Keratinocyte (primary cell): ENCODE measurements at regions not wholly inside any gene's neighbourhood (a gene's known extent, or its start where the extent isn't known, plus 50 kb on each side); places are given as distances from the start of the nearest gene placed in this dataset.

Source experiments
- DNase-seq: peaks from one replicate; pipeline ENCODE4 v3.0.0-alpha.2; 2011; ENCODE audit warnings: low read depth, missing footprints, low spot score
- FAIRE-seq: peaks from 2 replicates; lab custom pipeline; 2011; peaks lifted over from hg19 to GRCh38; lab: Jason Lieb, UNC
- H2AFZ ChIP-seq: 2 replicates; pipeline ENCODE4 v1.6.0; 2012; ENCODE audit warnings: low read length, control low read depth, inconsistent platforms; ENCODE audit not compliant: control insufficient read depth
- H3K27ac ChIP-seq: 2 replicates; pipeline ENCODE4 v1.5.1; 2011; ENCODE audit warnings: low read length; ENCODE audit not compliant: control insufficient read depth, insufficient read depth
- H3K27me3 ChIP-seq: 3 replicates; pipeline ENCODE4 v1.6.0; 2011; ENCODE audit warnings: low read length; ENCODE audit not compliant: control insufficient read depth, insufficient read depth; ENCODE audit errors: extremely low read depth
- H3K36me3 ChIP-seq, 2 experiments: 2 replicates in 1 of 2; 3 replicates in 1 of 2; pipeline ENCODE4 v1.5.1; 2011; ENCODE audit warnings: low read length in 2 of 2, mild to moderate bottlenecking in 1 of 2; ENCODE audit not compliant: control insufficient read depth in 2 of 2, insufficient read depth in 2 of 2; ENCODE audit errors: extremely low read depth in 1 of 2
- H3K4me1 ChIP-seq: 3 replicates; pipeline ENCODE4 v1.5.1; 2011; ENCODE audit warnings: low read length; ENCODE audit not compliant: control insufficient read depth, insufficient read depth; ENCODE audit errors: extremely low read depth
- H3K4me2 ChIP-seq: 3 replicates; pipeline ENCODE4 v1.6.0; 2011; ENCODE audit warnings: low read depth, low read length; ENCODE audit not compliant: control insufficient read depth, insufficient read depth; ENCODE audit errors: extremely low read depth
- H3K4me3 ChIP-seq, 3 experiments: fragments of 200-600 bp in 1 of 3; sonication (generic) in 1 of 3; 2 replicates in 2 of 3; 3 replicates in 1 of 3; pipeline ENCODE4 v1.5.1; 2011 to 2016; ENCODE audit warnings: low read length in 3 of 3, mild to moderate bottlenecking in 3 of 3, control low read depth in 2 of 3, inconsistent platforms in 1 of 3, low read depth in 1 of 3, mixed read lengths in 1 of 3, mixed run types in 1 of 3, moderate library complexity in 1 of 3; ENCODE audit not compliant: control insufficient read depth in 2 of 3, insufficient read depth in 2 of 3; ENCODE audit errors: extremely low read depth in 1 of 3
- H3K79me2 ChIP-seq: 2 replicates; pipeline ENCODE4 v1.6.0; 2012; ENCODE audit warnings: low read length; ENCODE audit not compliant: control insufficient read depth, insufficient read depth
- H3K9ac ChIP-seq: 3 replicates; pipeline ENCODE4 v1.6.0; 2011; ENCODE audit warnings: low read length; ENCODE audit not compliant: control insufficient read depth, insufficient read depth; ENCODE audit errors: extremely low read depth
- H3K9me1 ChIP-seq: 3 replicates; pipeline ENCODE4 v1.6.0; 2011; ENCODE audit warnings: low read length; ENCODE audit not compliant: control insufficient read depth, insufficient read depth; ENCODE audit errors: extremely low read depth
- H3K9me3 ChIP-seq: 2 replicates; pipeline ENCODE4 v1.5.1; 2012; ENCODE audit warnings: low read depth, low read length; ENCODE audit not compliant: control insufficient read depth
- H4K20me1 ChIP-seq: 3 replicates; pipeline ENCODE4 v1.6.0; 2011; ENCODE audit warnings: low read length; ENCODE audit not compliant: control insufficient read depth, insufficient read depth; ENCODE audit errors: extremely low read depth
- CTCF ChIP-seq, 3 experiments: IDR thresholded peaks in 1 of 3; conservative IDR thresholded peaks in 1 of 3; optimal IDR thresholded peaks in 1 of 3; 2 replicates in 2 of 3; 3 replicates in 1 of 3; pipeline versions ENCODE3 to v1.5.1; 2011; ENCODE audit warnings: low read length in 3 of 3, mild to moderate bottlenecking in 3 of 3, moderate library complexity in 2 of 3, control low read depth in 1 of 3, inconsistent platforms in 1 of 3; ENCODE audit not compliant: insufficient read depth in 2 of 3; ENCODE audit errors: extremely low read depth in 1 of 3
- EZH2 ChIP-seq: IDR thresholded peaks from one replicate; pipeline ENCODE4 v1.6.1; 2012; ENCODE audit warnings: inconsistent platforms, mild to moderate bottlenecking, low read length, moderate library complexity
- dilution Hi-C: fragments of 300-500 bp; cut with MboI; formaldehyde crosslinking; loops from one replicate; pipeline ENCODE4 v1.7.0; 2020; ENCODE audit warnings: low sequenced_read_pairs; ENCODE audit not compliant: extremely low pct_ligation_motif_present

GRCh38 chr10:6912929-6913328 lies 332.9 kb upstream of the PRKCQ start:
- H3K9me3 ChIP-seq, result peaks cover 3% of the 10 kb centered on the region
- FAIRE-seq, result peak; percentile 23
- no peak overlapping the region for H3K9ac ChIP-seq
- H4K20me1 ChIP-seq, result no peaks in the 10 kb centered on the region
- H3K9me1 ChIP-seq, result no peaks in the 10 kb centered on the region
- TF ChIP-seq EZH2, result no peak
- no peak overlapping the region for H2AFZ ChIP-seq
- H3K27me3 ChIP-seq, result peaks cover 4% of the 10 kb centered on the region
- peaks cover 13% of the 10 kb centered on the region for H3K4me1 ChIP-seq
- no peak for DNase-seq
- dilution Hi-C loops, result no loop called here
- H3K4me2 ChIP-seq, result peak overlapping the region; percentile 43
- no peak overlapping the region for H3K27ac ChIP-seq
- H3K79me2 ChIP-seq, result no peaks in the 10 kb centered on the region
- no peak overlapping the region for H3K4me3 ChIP-seq
- H3K36me3 ChIP-seq, result no peaks in the 10 kb centered on the region

- TF ChIP-seq EZH2 (no peak), CTCF (optimal IDR thresholded peaks at IDR 0.05 in 1 of 3, IDR thresholded peaks at IDR 0.05 in 1 of 3, conservative IDR thresholded peaks at IDR 0.05 in 1 of 3; ENCODE audit: extremely low read depth in 1 of 3, insufficient read depth in 2 of 3, low read length in 3 of 3) (no peak)
- H3K9me1 ChIP-seq, result no peaks in the 10 kb centered on the region
- no peaks in the 10 kb centered on the region for H3K36me3 ChIP-seq
- dilution Hi-C loops, result no loop called here
- H3K9me3 ChIP-seq, result peaks cover 3% of the 10 kb centered on the region
- no peak overlapping the region for H3K9ac ChIP-seq
- peaks cover 13% of the 10 kb centered on the region for H3K4me1 ChIP-seq
- peak overlapping the region; percentile 43 for H3K4me2 ChIP-seq
- FAIRE-seq (peak; percentile 86), DNase-seq (peak; percentile 38)
- no peaks in the 10 kb centered on the region for H3K79me2 ChIP-seq
- no peaks in the 10 kb centered on the region for H4K20me1 ChIP-seq
- peaks cover 4% of the 10 kb centered on the region for H3K27me3 ChIP-seq
- no peak overlapping the region for H3K4me3 ChIP-seq
- H3K27ac ChIP-seq, result no peak overlapping the region
- no peak overlapping the region for H2AFZ ChIP-seq
These were observed 332.3 kb upstream of the PRKCQ start for GRCh38 chr10:6912424-6912823.

- no peak overlapping the region for H3K27ac ChIP-seq
- FAIRE-seq (no peak), DNase-seq (no peak)
- TF ChIP-seq EZH2 (no peak), CTCF (optimal IDR thresholded peaks at IDR 0.05 in 1 of 3, IDR thresholded peaks at IDR 0.05 in 1 of 3, conservative IDR thresholded peaks at IDR 0.05 in 1 of 3; ENCODE audit: extremely low read depth in 1 of 3, insufficient read depth in 2 of 3, low read length in 3 of 3) (no peak)
- H3K4me1 ChIP-seq, result peaks cover 13% of the 10 kb centered on the region
- no peaks in the 10 kb centered on the region for H3K36me3 ChIP-seq
- H3K9me1 ChIP-seq, result no peaks in the 10 kb centered on the region
- dilution Hi-C loops, result no loop called here
- no peak overlapping the region for H2AFZ ChIP-seq
- peaks cover 4% of the 10 kb centered on the region for H3K27me3 ChIP-seq
- H3K79me2 ChIP-seq, result no peaks in the 10 kb centered on the region
- H3K9me3 ChIP-seq, result peaks cover 3% of the 10 kb centered on the region
- no peak overlapping the region for H3K4me3 ChIP-seq
- no peaks in the 10 kb centered on the region for H4K20me1 ChIP-seq
- H3K4me2 ChIP-seq, result no peak overlapping the region
- no peak overlapping the region for H3K9ac ChIP-seq
These were observed 331.9 kb upstream of the PRKCQ start for GRCh38 chr10:6912021-6912420.
